ENCODE measurements at regions not wholly inside any gene's neighbourhood (a gene's known extent, or its start where the extent isn't known, plus 50 kb on each side); places are given as distances from the start of the nearest gene placed in this dataset.

GRCh38 chr13:107865318-107865575 lies 350.1 kb downstream of the LIG4 start:
- H3K4me2 ChIP-seq (ENCODE audit: insufficient read depth, low read length) = peak overlapping the region; percentile 87
- peak; percentile 12 for DNase-seq (ENCODE audit: low read depth, low spot score)
- H3K27ac ChIP-seq (ENCODE audit: insufficient read depth, low read depth, low read length) = no peak overlapping the region
- no peak for TF ChIP-seq JUN (IDR thresholded peaks at IDR 0.05; ENCODE audit: borderline replicate concordance, insufficient read depth, insufficient read length, low read depth)
- no peak for TF ChIP-seq MAX (IDR thresholded peaks at IDR 0.05; ENCODE audit: insufficient read depth, insufficient read length)
- TF ChIP-seq EZH2 (IDR thresholded peaks at IDR 0.05; ENCODE audit: borderline replicate concordance, low read depth, low read length, severe bottlenecking) = no peak
- no peak for TF ChIP-seq MYC (IDR thresholded peaks at IDR 0.05; ENCODE audit: low read depth, low read length)
- TF ChIP-seq CTCF (IDR thresholded peaks at IDR 0.05; ENCODE audit: extremely low read depth in 1 of 2, insufficient read depth in 1 of 2, low read depth in 1 of 2, low read length in 2 of 2) = no peak
- no peak for TF ChIP-seq POLR2AphosphoS5 (IDR thresholded peaks at IDR 0.05; ENCODE audit: insufficient read depth, low read depth, low read length)
- no peak for TF ChIP-seq GATA2 (IDR thresholded peaks at IDR 0.05; ENCODE audit: insufficient read depth, insufficient read length, low read depth, low read length)
- H3K79me2 ChIP-seq (ENCODE audit: control insufficient read depth, insufficient read depth, low read length) = no peaks in the 10 kb centered on the region
- no peaks in the 10 kb centered on the region for H3K36me3 ChIP-seq (ENCODE audit: control insufficient read depth in 2 of 2, extremely low read depth in 1 of 2, insufficient read depth in 2 of 2, low read length in 2 of 2)
- H2AFZ ChIP-seq (ENCODE audit: low read depth, low read length) = no peak overlapping the region
- peaks cover 5 to 8% of the 10 kb centered on the region in 2 experiments for H3K27me3 ChIP-seq (ENCODE audit: control insufficient read depth in 2 of 2, insufficient read depth in 2 of 2, low read length in 2 of 2)
- H3K4me3 ChIP-seq (replicated peaks in 1 of 3; ENCODE audit: insufficient read depth in 1 of 3, low read depth in 1 of 3, low read length in 3 of 3) = no peak overlapping the region
- BruUV-seq (replicated peaks) = no TSS peak
- peaks cover 15% of the 10 kb centered on the region for H3K4me1 ChIP-seq (ENCODE audit: control insufficient read depth, extremely low read depth, insufficient read depth, low read length)
- H3K9me3 ChIP-seq (replicated peaks; ENCODE audit: control insufficient read depth, insufficient read depth, low read length) = no peaks in the 10 kb centered on the region
- CTCF ChIA-PET = interaction anchor here (1.3 to 1.4 kb wide), 4 partner anchors 128 to 662 kb away, joined by 3 to 7 read pairs (median 5); no protein-coding TSS in a partner anchor
- POLR2A ChIA-PET = no interaction called here
- no peak overlapping the region for H3K9ac ChIP-seq (replicated peaks; ENCODE audit: extremely low read depth, insufficient read depth, low read length)
- peaks cover 9% of the 10 kb centered on the region for H4K20me1 ChIP-seq (replicated peaks; ENCODE audit: control insufficient read depth, extremely low read depth, insufficient read depth, low read length)
- intact Hi-C loops (cut with micrococcal nuclease) = loop anchor here (5.0 to 10.0 kb wide), 3 partner anchors 292 to 563 kb away; no protein-coding TSS in a partner anchor
- FAIRE-seq = no peak
- dilution Hi-C loops (cut with MboI; ENCODE audit: extremely low pct_ligation_motif_present, low sequenced_read_pairs) = no loop called here
- no peaks in the 10 kb centered on the region for H3K9me1 ChIP-seq (replicated peaks; ENCODE audit: control insufficient read depth, extremely low read depth, insufficient read depth, low read length)
